G401.6 (cell line): ENCODE measurements at regions not wholly inside any gene's neighbourhood (a gene's known extent, or its start where the extent isn't known, plus 50 kb on each side); places are given as distances from the start of the nearest gene placed in this dataset.

Source experiments
- FAIRE-seq: peaks from 2 replicates; lab custom pipeline; 2012; peaks lifted over from hg19 to GRCh38; lab: Jason Lieb, UNC

DNA sequence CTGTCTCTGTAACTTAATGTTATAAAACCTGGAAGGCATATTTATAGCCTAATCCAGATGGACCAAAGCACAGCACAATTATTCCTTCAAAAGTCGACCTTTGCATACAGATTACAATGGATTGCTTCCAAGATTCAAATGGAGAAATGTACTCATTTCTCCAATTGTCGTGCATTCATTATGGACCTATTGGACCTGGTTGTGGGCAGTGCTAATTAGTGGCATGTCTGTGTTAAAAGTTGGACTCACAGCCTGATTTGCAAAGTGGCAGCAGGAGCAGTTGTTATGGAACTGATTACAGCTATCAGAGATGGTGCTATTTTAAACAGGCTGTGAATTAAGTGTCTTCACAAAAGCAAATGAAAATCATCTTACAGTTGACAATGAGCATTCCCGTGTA, 1529.3 kb upstream of the SLC10A2 start:
- no peak for FAIRE-seq

DNA sequence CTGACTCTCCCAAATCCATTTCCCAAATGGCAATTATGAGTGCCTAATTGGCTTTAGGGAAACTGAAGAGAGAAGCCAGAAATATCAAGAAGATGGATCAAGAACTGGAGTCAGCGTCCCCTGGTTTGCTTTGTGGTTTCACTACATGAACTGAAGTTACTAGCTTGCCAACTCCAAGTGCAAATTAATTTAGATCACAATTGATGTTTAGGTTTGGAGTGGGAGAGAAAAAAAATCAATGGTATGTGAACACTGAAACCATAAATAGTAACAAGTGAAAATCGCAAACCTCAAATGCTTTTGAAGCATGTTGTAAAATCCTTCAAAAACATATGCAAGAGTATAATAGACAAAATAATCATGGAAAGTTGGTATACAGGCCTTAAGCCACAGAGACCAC, 1528.6 kb upstream of the SLC10A2 start:
- no peak for FAIRE-seq

DNA sequence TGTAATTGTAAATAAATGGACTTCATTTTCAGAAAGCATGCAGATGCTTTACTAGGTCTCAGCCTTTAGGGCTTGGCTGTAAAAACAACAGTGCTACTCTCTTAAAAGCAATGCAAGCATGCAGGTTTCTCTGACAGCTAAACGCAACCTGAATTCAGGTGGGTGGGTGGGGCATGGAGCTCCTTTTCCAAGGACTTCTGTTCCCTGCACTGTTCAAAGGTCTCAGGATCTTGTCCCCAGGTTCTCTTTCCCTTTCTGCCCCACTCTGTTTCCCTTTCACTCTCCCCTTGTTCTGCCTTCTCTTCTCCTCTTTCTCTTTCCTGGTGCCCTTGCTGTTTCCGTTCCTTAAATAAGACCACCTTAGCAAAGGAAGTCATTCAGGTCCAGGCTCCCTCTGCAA, 1527.5 kb upstream of the SLC10A2 start:
- no peak for FAIRE-seq

DNA sequence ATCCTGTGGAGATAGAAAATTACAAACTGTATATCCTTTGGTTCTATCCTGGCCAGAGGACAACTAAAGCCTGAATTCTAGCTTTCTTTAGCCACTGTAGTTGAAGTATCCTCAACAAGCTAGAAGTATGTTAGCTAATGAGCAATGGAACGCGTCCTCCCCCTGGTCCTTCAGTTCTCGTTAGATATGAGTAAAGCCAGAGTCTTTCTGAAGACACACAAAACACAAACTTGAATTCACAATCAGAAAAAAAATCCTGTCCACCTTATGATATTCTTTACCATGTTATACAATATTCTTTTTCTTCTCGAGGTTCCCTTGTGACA, 1527.0 kb upstream of the SLC10A2 start:
- FAIRE-seq = no peak

DNA sequence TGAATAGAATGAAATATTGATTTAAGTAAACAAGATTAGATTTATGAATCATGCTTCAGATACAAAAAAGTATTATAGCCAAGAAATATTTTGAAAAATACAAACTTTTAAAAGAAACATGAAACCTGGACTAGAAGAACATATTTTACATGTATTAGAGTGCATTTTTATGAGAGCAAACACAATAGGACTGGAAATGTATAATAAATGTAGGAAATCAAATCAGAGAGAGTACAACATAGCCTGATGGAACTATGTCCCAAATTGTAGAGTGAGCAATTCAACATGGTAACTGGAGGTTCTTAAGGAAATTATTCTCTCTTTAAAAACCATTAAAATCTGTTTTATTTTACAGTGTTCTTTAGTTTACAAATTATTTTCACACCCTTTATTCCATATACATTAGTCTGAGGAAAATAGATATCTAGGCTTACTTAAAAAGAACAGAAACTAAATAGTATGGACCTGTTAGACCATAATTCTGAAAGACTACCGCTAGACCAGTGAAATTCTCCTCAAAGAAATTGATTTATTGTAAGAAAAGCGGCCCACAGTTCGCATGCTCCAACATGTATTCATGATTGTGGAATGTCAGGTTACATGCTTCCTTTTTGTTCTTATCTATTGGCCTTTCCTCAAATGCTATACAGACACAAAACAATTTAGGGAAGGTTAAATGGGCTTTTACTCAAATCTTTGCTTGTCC, 1526.5 kb upstream of the SLC10A2 start:
- FAIRE-seq = no peak

DNA sequence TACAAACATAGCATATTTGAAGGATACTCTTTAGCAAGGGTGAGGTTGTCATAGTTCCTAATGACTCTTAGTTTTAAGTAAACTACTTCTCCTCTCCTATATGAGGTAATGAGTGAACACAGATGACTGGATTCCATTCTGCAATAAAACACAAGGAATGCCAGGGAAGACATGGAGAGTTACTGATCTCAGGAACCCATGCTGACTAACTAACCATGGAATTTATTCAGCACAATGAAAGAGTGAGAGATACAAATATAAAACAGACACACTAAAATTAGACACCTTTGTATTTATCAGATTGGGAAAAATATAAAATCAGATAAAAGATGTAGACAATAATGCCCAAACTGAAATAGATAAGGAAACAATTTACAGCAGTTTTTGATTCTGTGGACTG, 1525.9 kb upstream of the SLC10A2 start:
- no peak for FAIRE-seq

DNA sequence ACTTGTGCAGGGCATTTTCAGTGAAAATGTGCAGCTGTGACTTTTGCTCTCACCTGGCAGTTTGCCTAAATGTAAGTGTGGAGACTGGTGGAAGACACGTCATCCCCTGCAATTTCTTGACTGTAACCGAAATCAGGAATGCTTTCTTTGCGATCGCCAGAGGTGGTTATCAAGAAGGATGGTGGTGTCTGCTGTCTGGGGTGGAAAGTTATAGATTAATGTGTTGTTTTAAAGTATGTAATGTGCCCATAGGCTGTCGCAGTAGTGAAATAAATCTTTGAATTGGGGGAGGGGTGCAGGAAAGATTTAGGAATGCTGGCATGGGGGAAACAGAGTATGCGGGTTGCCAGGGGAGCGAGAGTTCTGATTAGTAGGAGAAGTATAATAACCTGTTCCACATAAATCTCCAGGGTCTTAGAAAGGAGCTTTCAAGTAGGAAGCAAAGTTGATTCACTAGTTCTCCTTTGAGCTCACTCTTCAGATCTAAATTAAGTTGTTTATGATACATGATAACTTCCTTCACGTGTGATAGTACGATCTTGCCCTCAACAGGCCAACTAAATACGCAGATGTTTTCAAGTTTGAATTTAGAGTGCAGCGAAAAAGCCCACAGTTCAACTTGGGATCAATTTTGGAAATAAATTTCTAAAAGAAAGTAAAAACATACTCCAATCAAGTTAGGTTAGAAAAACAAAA, 1520.0 kb upstream of the SLC10A2 start:
- FAIRE-seq = no peak

DNA sequence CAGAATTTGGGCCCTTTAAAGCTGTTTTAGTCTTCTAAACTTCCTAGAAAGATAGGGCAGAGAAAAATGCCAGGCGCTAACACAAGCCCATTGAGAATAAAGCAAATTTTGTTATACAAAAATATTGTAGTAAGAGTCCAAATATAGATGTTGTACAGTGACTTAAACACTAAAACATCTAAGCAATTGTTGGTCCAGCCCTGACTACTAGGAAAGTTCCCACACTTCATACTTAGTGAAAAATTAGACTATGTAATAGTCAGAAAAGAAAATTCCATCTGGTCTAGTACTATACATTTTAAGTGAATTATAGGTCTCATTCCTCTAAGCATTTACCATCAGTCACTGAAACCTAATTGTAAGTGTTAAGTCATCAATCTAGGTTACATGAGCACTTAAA, 1518.3 kb upstream of the SLC10A2 start:
- FAIRE-seq = no peak

DNA sequence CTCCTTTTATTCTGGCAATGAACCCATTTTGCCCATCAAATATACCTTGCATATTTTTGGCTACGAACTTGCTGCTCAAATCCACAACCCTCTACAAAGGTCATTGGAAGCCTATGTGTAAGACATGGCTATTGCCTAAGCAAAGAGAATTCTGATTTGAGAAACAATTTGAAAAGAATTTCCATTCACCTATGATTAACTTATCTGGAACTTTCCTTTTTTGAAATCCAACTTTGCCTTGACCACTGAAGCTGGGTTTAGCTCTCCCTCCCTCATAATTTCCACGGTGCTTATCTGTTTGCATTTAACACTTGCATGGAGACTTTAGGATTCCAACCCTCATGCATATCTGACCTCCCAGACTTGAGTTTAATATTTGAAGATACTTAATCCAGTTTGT, 1514.7 kb upstream of the SLC10A2 start:
- FAIRE-seq = no peak

DNA sequence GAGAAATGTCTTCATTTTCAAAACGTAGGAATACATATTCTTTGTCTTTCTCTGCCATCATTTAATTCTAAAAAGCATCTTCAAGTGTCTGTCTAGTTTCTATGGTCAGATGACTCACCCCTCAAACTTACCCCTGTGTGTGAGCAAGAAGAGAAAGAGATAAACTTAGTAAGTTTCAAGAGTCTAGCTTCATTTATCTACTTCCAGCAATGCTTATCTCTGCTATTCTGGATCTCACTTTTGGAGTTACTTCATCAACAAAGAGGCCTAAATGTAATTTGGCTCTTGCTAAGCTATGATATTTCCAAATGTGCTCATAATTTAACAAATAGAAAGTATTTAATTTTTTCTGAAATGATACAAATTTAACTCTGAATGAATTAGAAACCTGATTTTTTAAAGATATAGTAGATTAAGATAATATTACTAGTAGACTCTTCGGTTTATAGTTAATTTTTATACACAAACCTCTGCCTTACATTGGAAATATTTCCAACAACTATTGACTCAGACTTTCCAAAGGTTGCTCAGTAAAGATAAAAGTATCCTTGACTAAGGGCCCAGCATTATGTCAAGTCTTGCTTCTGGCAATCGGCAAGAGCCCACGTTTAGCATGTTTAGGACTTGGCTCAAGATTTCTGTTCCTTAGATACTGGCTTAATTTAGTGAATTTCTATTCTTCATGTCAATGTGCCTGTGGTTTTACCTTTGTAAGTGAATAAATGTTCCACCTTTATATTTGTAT, 1511.0 kb upstream of the SLC10A2 start:
- no peak for FAIRE-seq

DNA sequence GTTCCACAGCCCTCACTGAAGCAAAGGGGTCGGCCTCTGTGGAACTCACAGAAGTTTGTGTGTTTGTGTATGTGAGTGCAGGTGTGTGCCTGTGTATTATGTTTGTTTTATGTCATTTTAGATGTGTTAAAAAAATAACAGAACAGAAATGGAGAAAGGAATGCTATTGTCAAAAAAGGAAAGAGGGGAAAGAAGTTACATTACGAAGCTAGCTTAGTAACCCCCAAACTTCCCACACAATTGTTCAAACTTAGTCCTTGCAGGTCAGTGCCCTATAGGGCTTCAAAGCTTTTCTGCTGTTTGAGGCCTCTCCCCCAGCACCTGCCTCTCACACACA, 1505.6 kb upstream of the SLC10A2 start:
- FAIRE-seq = no peak

DNA sequence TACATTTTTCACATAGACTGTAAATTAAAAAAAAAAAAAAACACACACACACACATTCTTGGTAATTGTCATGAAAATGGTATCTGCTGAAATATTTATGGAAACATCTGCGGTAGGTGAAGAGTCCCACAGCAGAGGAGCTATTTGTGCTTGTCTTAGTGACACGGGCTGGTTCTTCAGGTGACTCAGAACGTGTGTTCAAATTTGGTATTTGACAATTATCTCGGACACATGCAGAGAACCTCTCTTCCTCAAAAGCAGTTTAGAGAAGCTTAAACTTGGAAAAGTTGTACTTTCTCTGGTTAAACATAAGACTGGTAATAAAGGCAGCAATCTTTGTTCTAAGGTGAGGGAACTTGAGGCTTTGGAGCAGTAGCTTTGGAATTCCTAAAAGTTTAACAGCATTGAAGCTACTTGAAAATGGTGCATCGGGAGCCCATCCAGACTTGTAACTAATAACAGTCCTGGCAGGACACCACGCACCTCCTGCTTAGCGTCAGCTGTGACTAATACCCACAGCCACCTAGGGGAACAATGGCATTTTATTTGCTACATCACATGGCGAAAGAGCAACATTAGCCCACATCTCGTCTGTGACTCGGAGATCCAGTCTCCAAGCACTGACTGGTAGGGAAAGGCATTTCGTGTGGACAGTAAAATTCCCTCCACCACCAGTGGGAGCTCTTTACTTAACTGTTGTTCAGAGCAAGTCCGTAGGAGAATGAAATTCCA, 1505.1 kb upstream of the SLC10A2 start:
- FAIRE-seq = no peak

DNA sequence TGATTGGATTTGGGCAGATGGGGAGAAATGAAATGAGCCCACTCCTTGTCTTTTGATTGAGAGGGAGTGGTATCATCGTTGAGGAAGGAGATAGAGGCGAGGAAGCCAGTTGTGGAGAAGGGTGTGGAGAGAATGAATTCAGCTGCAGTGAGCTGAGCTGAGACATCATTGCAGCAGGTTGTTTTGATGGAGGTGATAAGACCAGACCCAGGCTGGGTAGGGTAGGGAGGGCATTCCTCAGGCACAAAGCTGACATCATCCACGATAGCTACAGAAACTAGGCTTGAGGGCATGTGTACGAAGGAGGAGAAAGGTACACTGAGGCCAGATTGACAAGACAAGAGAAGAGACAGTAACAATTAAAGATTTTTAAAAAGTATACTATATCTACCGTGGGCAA, 1500.9 kb upstream of the SLC10A2 start:
- no peak for FAIRE-seq

DNA sequence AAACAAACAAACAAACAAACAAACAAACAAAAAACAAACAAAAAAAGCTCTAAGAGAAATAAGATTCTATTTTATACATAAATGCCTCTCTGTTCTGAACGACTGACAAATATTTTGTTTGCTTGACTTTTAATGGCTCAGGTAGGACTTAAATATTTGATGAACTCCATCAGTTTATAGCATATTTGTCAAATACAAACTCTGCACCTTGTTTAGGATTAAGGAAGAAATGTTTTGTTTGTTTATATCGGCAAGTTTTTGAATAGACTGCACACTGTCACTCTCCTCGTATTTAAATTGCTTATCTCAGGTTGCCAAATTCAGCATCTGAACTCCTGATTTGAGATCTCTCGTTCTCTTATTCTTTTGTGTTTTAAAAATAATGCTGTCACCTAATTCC, 1499.7 kb upstream of the SLC10A2 start:
- FAIRE-seq = no peak

DNA sequence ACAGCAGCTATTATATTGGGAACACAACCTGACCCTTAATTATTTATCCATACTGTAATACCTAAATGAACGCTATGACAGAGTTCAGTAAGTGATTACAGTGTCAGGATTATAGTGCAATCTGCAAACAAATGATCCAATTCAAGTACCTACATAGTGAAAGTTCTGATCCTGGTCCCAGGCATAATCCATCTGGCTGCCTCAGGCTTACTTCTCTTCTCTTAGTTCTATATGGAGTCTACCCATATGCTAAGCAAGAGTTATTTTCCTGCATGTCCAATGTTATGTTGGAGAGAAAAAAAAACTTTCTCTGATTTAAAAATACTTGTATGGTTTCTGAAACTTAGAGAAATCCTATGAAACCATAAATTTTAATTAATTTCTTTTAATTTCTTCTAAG, 1487.7 kb upstream of the SLC10A2 start:
- FAIRE-seq = no peak

DNA sequence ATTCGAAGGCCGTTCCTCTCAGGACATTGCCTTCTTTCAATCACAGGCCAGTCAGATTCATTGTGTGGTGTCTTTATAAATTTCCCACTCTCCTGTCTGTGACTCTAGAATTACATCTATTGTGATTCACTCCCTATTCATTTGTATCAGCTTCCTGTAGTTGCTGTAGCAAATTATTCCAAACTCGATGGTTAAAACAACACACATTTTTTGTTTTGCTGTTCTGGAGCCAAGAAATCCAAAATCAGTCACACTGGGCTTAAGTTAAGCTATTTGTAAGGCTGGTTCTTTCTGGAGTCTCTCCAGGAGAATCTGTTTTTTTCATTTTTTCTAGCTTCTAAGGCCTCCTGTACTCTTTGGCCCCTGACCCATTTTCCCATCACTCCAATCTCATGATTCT, 1487.0 kb upstream of the SLC10A2 start:
- no peak for FAIRE-seq

DNA sequence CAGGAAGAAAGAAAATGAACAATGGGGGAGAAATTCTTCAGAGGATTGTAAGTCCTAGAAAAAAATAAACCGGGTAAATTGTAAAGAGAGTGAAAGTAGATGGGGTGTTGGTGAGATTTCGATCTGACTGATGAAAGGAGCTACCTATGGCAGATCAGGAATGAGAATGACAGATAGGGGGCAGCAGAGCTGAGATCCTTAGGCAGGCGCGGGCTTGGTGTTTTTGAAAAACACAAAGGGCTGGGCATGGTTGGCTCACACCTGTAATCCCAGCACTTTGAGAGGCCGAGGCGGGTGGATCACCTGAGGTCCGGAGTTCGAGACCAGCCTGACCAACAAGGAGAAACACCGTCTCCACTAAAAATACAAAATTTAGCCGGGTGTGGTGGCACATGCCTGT, 1468.6 kb upstream of the SLC10A2 start:
- FAIRE-seq = no peak

DNA sequence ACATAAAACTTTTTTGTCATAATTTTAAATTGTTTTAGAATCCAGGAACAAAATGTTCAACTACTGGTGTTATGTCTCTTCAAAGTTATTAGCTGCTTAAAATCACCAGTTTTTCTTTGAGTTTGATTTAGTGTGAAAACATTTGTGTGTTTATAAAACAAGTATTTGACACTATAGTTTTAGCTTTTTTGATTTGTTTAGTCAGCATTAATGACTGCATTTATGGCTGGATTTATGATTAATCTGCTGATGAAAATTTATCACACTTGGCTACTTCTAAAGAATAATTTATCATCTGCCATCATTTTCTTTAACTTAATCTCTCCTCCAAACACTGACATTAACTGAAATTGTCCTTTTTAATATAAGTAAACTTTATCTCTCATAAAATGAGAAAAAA, 1465.9 kb upstream of the SLC10A2 start:
- FAIRE-seq = no peak

DNA sequence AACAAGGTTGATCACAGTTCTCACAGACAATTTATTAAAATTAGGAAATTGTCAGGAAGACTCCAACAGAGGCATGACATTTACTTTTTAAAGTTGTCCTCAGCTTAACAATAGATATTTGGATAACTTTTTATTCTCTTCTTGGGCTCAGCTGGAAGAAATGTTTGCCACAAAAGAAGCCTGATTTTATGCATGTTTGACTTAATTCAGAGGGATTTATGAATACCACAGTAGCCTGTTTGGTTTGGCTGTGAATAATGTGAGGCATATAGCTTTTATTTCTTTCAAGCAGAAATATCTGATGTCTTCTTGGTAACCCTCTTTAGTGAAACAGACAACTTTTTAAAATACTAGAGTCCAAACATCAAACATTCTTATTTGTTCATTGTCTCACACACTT, 1464.5 kb upstream of the SLC10A2 start:
- no peak for FAIRE-seq

DNA sequence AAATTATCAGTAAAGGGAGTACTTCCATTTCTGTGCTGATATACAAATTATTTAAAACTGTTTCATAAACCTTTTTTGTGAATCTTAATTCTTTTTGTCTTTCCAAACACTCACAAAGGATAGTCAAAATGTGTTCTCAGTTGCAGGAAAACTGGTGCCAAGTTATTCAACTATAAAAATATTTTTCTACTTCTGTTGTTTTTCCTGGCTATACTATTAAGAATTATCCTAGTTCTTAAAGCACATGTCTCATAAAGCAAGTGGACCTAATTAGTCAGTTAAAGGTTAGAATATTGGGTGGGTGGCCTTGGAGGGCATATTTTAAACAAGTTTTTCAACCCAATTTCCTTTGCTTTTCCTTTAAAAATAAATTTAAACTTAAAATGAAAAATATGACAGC, 1460.3 kb upstream of the SLC10A2 start:
- no peak for FAIRE-seq

DNA sequence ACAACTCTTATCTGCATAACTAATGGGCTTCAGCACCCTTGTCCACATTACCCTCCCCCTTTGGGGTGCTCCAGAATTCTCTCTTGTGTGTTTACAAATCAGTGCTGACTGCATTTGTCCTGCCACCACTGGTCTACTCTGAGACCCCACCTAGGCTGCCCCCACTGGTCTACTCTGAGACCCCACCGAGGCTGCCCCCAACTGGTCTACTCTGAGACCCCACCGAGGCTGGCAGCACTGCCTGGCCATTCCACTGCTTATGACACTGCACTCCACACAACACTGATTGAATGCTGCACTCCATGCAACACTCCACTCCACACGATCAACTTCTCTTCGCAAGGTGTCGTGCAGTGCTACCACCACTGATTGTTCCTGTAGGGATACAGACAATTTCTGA, 1459.2 kb upstream of the SLC10A2 start:
- no peak for FAIRE-seq

DNA sequence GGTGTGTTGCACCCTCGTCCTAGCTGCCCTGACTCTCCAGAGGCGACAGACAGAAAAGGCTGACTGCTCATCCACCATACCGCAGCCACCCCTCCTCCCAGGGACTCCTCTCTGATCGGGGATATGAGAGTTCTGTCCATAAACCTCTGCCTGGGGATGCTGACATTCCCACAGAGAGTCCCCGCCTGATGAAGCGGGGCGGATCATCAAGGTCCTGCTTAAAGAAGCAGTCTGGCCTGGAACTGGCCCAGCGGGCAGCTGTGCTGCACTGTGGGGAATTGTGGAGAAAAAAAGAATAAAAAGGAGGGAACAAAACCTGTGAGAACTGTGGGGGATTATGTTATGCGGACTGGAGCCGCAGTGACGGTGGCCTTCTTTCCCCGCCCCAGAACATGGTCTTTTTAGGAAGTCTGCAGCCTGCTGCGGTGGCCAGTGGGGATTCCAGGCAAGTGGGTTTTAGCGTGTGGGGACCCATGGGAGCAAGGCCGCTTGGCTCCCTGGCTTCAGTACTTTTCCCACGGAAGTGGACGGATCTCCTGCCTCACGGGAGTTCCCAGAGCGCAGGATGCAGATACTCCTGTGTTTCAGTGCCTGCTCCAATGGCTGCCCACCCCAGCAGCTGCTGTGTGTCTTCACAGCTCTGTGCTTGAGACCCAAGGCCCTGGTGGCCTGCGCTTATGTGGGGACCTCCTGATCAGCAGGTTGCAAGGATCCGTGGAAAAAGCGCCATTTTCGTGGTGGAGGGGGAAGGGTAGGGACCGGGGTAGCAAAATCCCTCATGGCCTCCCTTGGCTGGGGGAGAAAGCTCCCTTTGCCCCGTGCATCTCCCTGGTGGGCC, 1456.2 kb upstream of the SLC10A2 start:
- no peak for FAIRE-seq
